ENCODE measurements at regions not wholly inside any gene's neighbourhood (a gene's known extent, or its start where the extent isn't known, plus 50 kb on each side); places are given as distances from the start of the nearest gene placed in this dataset.

DNA sequence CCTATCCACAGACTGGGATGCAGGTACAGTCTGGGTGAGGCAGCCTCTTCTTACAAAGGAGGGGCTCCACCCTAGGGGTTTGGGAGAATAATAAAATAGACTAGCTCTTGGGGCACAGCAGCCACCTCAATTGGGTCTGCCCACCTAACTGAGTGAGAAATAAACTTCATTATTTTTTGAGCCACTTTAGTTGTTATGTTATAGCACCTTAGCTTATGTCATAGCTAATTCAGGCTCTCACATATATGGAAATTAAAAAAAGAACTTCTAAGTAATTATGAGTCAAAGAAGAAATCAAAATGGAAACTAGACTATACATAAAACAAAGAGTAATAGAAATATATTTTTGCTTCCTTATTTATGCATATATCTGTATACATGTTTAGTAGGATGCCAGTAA is 318.5 kb upstream of the B3GALT2 start:
- no peak for TF ChIP-seq HNRNPK (IDR thresholded peaks at IDR 0.05; ENCODE audit: low read depth, low read length, poor library complexity, severe bottlenecking)
- no peak for TF ChIP-seq ZNF212 (CRISPR knock-in tag; IDR thresholded peaks at IDR 0.05)
- TF ChIP-seq, protein P1, sequence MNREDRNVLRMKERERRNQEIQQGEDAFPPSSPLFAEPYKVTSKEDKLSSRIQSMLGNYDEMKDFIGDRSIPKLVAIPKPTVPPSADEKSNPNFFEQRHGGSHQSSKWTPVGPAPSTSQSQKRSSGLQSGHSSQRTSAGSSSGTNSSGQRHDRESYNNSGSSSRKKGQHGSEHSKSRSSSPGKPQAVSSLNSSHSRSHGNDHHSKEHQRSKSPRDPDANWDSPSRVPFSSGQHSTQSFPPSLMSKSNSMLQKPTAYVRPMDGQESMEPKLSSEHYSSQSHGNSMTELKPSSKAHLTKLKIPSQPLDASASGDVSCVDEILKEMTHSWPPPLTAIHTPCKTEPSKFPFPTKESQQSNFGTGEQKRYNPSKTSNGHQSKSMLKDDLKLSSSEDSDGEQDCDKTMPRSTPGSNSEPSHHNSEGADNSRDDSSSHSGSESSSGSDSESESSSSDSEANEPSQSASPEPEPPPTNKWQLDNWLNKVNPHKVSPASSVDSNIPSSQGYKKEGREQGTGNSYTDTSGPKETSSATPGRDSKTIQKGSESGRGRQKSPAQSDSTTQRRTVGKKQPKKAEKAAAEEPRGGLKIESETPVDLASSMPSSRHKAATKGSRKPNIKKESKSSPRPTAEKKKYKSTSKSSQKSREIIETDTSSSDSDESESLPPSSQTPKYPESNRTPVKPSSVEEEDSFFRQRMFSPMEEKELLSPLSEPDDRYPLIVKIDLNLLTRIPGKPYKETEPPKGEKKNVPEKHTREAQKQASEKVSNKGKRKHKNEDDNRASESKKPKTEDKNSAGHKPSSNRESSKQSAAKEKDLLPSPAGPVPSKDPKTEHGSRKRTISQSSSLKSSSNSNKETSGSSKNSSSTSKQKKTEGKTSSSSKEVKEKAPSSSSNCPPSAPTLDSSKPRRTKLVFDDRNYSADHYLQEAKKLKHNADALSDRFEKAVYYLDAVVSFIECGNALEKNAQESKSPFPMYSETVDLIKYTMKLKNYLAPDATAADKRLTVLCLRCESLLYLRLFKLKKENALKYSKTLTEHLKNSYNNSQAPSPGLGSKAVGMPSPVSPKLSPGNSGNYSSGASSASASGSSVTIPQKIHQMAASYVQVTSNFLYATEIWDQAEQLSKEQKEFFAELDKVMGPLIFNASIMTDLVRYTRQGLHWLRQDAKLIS (CRISPR knock-in tag; IDR thresholded peaks at IDR 0.05): no peak
- TF ChIP-seq CTCF (IDR thresholded peaks at IDR 0.05 in 2 of 3, conservative IDR thresholded peaks at IDR 0.05 in 1 of 3; ENCODE audit: insufficient read depth in 2 of 3, low read depth in 1 of 3, low read length in 3 of 3): no peak
- TF ChIP-seq EZH2 (IDR thresholded peaks at IDR 0.05; ENCODE audit: borderline replicate concordance, low read depth, low read length): no peak
- TF ChIP-seq MEF2D (tag; conservative IDR thresholded peaks at IDR 0.05; ENCODE audit: low read depth): no peak
- TF ChIP-seq, protein P2, sequence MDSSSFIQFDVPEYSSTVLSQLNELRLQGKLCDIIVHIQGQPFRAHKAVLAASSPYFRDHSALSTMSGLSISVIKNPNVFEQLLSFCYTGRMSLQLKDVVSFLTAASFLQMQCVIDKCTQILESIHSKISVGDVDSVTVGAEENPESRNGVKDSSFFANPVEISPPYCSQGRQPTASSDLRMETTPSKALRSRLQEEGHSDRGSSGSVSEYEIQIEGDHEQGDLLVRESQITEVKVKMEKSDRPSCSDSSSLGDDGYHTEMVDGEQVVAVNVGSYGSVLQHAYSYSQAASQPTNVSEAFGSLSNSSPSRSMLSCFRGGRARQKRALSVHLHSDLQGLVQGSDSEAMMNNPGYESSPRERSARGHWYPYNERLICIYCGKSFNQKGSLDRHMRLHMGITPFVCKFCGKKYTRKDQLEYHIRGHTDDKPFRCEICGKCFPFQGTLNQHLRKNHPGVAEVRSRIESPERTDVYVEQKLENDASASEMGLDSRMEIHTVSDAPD (CRISPR knock-in tag; IDR thresholded peaks at IDR 0.05): no peak
- TF ChIP-seq, protein P3, sequence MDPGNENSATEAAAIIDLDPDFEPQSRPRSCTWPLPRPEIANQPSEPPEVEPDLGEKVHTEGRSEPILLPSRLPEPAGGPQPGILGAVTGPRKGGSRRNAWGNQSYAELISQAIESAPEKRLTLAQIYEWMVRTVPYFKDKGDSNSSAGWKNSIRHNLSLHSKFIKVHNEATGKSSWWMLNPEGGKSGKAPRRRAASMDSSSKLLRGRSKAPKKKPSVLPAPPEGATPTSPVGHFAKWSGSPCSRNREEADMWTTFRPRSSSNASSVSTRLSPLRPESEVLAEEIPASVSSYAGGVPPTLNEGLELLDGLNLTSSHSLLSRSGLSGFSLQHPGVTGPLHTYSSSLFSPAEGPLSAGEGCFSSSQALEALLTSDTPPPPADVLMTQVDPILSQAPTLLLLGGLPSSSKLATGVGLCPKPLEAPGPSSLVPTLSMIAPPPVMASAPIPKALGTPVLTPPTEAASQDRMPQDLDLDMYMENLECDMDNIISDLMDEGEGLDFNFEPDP (CRISPR knock-in tag; IDR thresholded peaks at IDR 0.05): no peak
- no peak for TF ChIP-seq ZC3H4 (CRISPR knock-in tag; IDR thresholded peaks at IDR 0.05; ENCODE audit: borderline replicate concordance)
- no peak for TF ChIP-seq FOS (IDR thresholded peaks at IDR 0.05; ENCODE audit: extremely low read depth, insufficient read length)

Data from K562 (cell line).